Neural cell (in vitro differentiated cells): ENCODE measurements at regions not wholly inside any gene's neighbourhood (a gene's known extent, or its start where the extent isn't known, plus 50 kb on each side); places are given as distances from the start of the nearest gene placed in this dataset.
"Not testable (repeated sequence)": the region's sequence is repeated elsewhere in the genome, so short reads cannot be mapped to it uniquely, and the experiment has no call there.

Experiments used
- H2AFZ ChIP-seq: fragments of 200-600, 300-800 bp; sonication (generic), shearing (Covaris generic); 2 replicates; pipeline ENCODE4 v1.6.0; 2014; ENCODE audit warnings: low read depth, mild to moderate bottlenecking, antibody characterized with exemption, low read length, moderate library complexity
- H3F3A ChIP-seq: fragments of 200-600 bp; shearing (Covaris generic); 2 replicates; pipeline ENCODE4 v1.6.1; 2016; ENCODE audit warnings: mild to moderate bottlenecking, moderate library complexity, mixed read lengths, antibody characterized with exemption, low read length; ENCODE audit not compliant: insufficient read depth, poor library complexity, severe bottlenecking
- H3K27ac ChIP-seq: fragments of 200-600, 300-800 bp; sonication (generic), shearing (Covaris generic); 2 replicates; pipeline ENCODE4 v1.5.1; 2014; ENCODE audit warnings: mild to moderate bottlenecking, low read length, moderate library complexity
- H3K27me3 ChIP-seq: fragments of 300-800, 200-600 bp; sonication (generic), shearing (Covaris generic); 2 replicates; pipeline ENCODE4 v1.6.0; 2014; ENCODE audit warnings: mild to moderate bottlenecking, low read depth, low read length, moderate library complexity; ENCODE audit not compliant: insufficient read depth
- H3K36me3 ChIP-seq: fragments of 300-800, 200-600 bp; sonication (generic), shearing (Covaris generic); 2 replicates; pipeline ENCODE4 v1.5.1; 2014; ENCODE audit warnings: mild to moderate bottlenecking, antibody characterized with exemption, low read length, moderate library complexity; ENCODE audit not compliant: insufficient read depth
- H3K4me2 ChIP-seq: fragments of 300-800, 200-600 bp; sonication (generic), shearing (Covaris generic); 2 replicates; pipeline ENCODE4 v1.6.0; 2014; ENCODE audit warnings: mild to moderate bottlenecking, low read length
- H3K4me3 ChIP-seq: fragments of 300-800, 200-600 bp; sonication (generic), shearing (Covaris generic); 2 replicates; pipeline ENCODE4 v1.5.1; 2014; ENCODE audit warnings: mild to moderate bottlenecking, low read length, moderate library complexity
- H3K79me2 ChIP-seq: fragments of 200-600 bp; shearing (Covaris generic); replicated peaks from 2 replicates; pipeline ENCODE4 v1.6.0; 2014; ENCODE audit warnings: mild to moderate bottlenecking, low read length, moderate library complexity; ENCODE audit not compliant: insufficient read depth
- H3K9ac ChIP-seq: fragments of 300-800, 200-600 bp; sonication (generic), shearing (Covaris generic); 2 replicates; pipeline ENCODE4 v1.6.1; 2016; ENCODE audit warnings: mild to moderate bottlenecking, low read length, mixed read lengths
- H3K9me2 ChIP-seq: fragments of 200-600 bp; shearing (Covaris generic); 2 replicates; pipeline ENCODE4 v1.6.1; 2016; ENCODE audit warnings: mild to moderate bottlenecking, low read length, mixed read lengths; ENCODE audit not compliant: insufficient read depth
- H3K9me3 ChIP-seq: fragments of 200-600, 300-800 bp; sonication (generic), shearing (Covaris generic); 2 replicates; pipeline ENCODE4 v1.6.1; 2016; ENCODE audit warnings: mild to moderate bottlenecking, mixed run types, low read length, moderate library complexity, mixed read lengths
- H4K20me1 ChIP-seq: fragments of 200-600 bp; shearing (Covaris generic); 2 replicates; pipeline ENCODE4 v1.6.1; 2016; ENCODE audit warnings: mild to moderate bottlenecking, mixed run types; ENCODE audit not compliant: insufficient read depth
- EP300 ChIP-seq: fragments of 450-650 bp; conservative IDR thresholded peaks from 2 replicates; pipeline ENCODE4 v1.6.1; 2014; ENCODE audit warnings: antibody characterized with exemption, mild to moderate bottlenecking, moderate library complexity; ENCODE audit not compliant: poor library complexity, severe bottlenecking
- EZH2 ChIP-seq: fragments of 200-600, 300-800 bp; shearing (Covaris generic), sonication (generic); IDR thresholded peaks from 2 replicates; pipeline ENCODE4 v1.6.1; 2014; ENCODE audit warnings: antibody characterized with exemption, low read length, borderline replicate concordance, mild to moderate bottlenecking; ENCODE audit not compliant: insufficient read depth, poor library complexity, severe bottlenecking
- MXI1 ChIP-seq: fragments of 450-650 bp; conservative IDR thresholded peaks from 2 replicates; pipeline ENCODE4 v1.6.1; 2014; ENCODE audit warnings: antibody characterized with exemption, mild to moderate bottlenecking; ENCODE audit not compliant: poor library complexity, severe bottlenecking
- POLR2AphosphoS5 ChIP-seq: IDR thresholded peaks from 2 replicates; pipeline ENCODE4 v1.6.1; 2012
- RAD21 ChIP-seq: fragments of 450-650 bp; conservative IDR thresholded peaks from 2 replicates; pipeline ENCODE4 v1.6.1; 2014; ENCODE audit warnings: antibody characterized with exemption, mild to moderate bottlenecking, moderate library complexity
- REST ChIP-seq: IDR thresholded peaks from 2 replicates; pipeline ENCODE4 v1.6.1; 2012; ENCODE audit warnings: borderline replicate concordance
- SMC3 ChIP-seq: fragments of 450-650 bp; conservative IDR thresholded peaks from 2 replicates; pipeline ENCODE4 v1.6.1; 2014; ENCODE audit warnings: antibody characterized with exemption, mild to moderate bottlenecking, moderate library complexity; ENCODE audit not compliant: poor library complexity
- TAF1 ChIP-seq: IDR thresholded peaks from 2 replicates; pipeline ENCODE4 v1.6.1; 2012; ENCODE audit warnings: low read depth
- TF ChIP-seq, protein P1 (sequence below): fragments of 450-650 bp; IDR thresholded peaks from 2 replicates; pipeline ENCODE4 v1.5.1; 2014; ENCODE audit warnings: antibody characterized with exemption, mild to moderate bottlenecking, moderate library complexity; ENCODE audit not compliant: poor library complexity, severe bottlenecking

DNA sequence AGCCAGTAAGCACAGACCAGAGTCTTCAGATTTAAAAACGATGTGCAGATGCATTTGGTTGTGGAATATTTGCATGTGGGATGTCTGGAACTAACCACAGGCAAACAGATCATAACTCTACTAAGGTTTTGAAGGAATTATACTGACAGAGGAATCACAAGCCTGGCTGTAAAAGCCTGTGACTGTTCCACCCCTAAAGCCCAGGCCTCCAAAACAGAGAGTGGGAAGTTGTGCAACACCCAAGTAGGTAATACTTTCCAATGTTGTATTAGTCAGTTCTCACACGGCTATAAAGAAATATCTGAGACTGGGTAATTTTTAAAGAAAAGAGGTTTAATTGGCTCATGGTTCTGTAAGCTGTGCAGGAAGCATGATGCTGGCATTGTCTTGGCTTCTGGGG, 68.1 kb upstream of the DCD start:
- Histone ChIP-seq H3K9me3 (no peaks in the 10 kb centered on the region), H3K36me3 (no peaks in the 10 kb centered on the region), H3K79me2 (no peaks in the 10 kb centered on the region), H3K9me2 (no peaks in the 10 kb centered on the region), H4K20me1 (no peaks in the 10 kb centered on the region), H3K4me2 (no peak overlapping the region), H3K27me3 (no peaks in the 10 kb centered on the region), H3K27ac (no peak overlapping the region), H3K9ac (no peak overlapping the region), H2AFZ (no peak overlapping the region), H3K4me3 (no peak overlapping the region), H3F3A (no peaks in the 10 kb centered on the region)
- no peak for TF ChIP-seq POLR2AphosphoS5
- no peak for TF ChIP-seq SMC3
- TF ChIP-seq, protein P1, sequence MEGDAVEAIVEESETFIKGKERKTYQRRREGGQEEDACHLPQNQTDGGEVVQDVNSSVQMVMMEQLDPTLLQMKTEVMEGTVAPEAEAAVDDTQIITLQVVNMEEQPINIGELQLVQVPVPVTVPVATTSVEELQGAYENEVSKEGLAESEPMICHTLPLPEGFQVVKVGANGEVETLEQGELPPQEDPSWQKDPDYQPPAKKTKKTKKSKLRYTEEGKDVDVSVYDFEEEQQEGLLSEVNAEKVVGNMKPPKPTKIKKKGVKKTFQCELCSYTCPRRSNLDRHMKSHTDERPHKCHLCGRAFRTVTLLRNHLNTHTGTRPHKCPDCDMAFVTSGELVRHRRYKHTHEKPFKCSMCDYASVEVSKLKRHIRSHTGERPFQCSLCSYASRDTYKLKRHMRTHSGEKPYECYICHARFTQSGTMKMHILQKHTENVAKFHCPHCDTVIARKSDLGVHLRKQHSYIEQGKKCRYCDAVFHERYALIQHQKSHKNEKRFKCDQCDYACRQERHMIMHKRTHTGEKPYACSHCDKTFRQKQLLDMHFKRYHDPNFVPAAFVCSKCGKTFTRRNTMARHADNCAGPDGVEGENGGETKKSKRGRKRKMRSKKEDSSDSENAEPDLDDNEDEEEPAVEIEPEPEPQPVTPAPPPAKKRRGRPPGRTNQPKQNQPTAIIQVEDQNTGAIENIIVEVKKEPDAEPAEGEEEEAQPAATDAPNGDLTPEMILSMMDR, result no peak
- TF ChIP-seq EZH2, result no peak
- TF ChIP-seq RAD21, result no peak
- TF ChIP-seq REST, result no peak
- no peak for TF ChIP-seq EP300
- no peak for TF ChIP-seq MXI1
- TF ChIP-seq TAF1, result no peak

GRCh38 chr12:54713876-54714275, 65.7 kb upstream of the DCD start:
- H3F3A ChIP-seq, H3K9me2 ChIP-seq, H3K27me3 ChIP-seq, H3K4me3 ChIP-seq, H3K79me2 ChIP-seq, H3K27ac ChIP-seq, H3K4me2 ChIP-seq, H4K20me1 ChIP-seq, H3K36me3 ChIP-seq, H3K9me3 ChIP-seq, H2AFZ ChIP-seq, H3K9ac ChIP-seq: not testable (repeated sequence)

DNA sequence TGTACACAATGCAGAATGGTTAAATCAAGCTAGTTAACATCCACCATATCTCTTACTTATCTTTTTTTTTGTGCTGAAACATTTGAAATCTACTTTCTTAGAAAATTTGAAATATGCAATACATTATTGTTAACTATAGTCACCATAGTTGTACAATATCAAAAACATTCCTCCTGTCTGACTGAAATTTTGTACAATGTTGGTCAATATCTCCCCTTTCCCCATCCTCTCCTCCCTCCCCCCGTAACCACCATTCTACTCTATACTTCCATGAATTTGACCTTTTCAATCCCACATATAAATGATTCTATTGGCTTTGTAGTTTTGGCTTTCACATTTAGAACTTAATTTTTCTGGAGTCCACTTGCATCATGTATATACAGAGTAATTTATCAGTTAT, 63.5 kb upstream of the DCD start:
- Histone ChIP-seq H4K20me1 (no peaks in the 10 kb centered on the region), H3K9ac (no peak overlapping the region), H3K36me3 (no peaks in the 10 kb centered on the region), H2AFZ (no peak overlapping the region), H3K9me2 (no peaks in the 10 kb centered on the region), H3K27ac (no peak overlapping the region), H3K4me2 (no peak overlapping the region), H3F3A (no peaks in the 10 kb centered on the region), H3K79me2 (no peaks in the 10 kb centered on the region), H3K27me3 (no peaks in the 10 kb centered on the region), H3K9me3 (no peaks in the 10 kb centered on the region), H3K4me3 (no peak overlapping the region)
- TF ChIP-seq TAF1 (no peak), EP300 (no peak), SMC3 (no peak), REST (no peak), EZH2 (no peak), MXI1 (no peak), RAD21 (no peak), POLR2AphosphoS5 (no peak)
